Left ventricle myocardium inferior (tissue), 1 donor: ENCODE measurements at regions not wholly inside any gene's neighbourhood (a gene's known extent, or its start where the extent isn't known, plus 50 kb on each side); places are given as distances from the start of the nearest gene placed in this dataset.

Source experiments
- DNase-seq: peaks from one replicate; pipeline ENCODE4 v3.0.0-alpha.2; 2020
- H3K27ac ChIP-seq: fragments of 200-600 bp; replicated peaks from 2 replicates; pipeline ENCODE4 v1.8.0; 2021
- H3K27me3 ChIP-seq: fragments of 200-600 bp; 2 replicates; pipeline ENCODE4 v1.8.0; 2021; ENCODE audit warnings: low read depth
- H3K36me3 ChIP-seq: fragments of 200-600 bp; 2 replicates; pipeline ENCODE4 v1.8.0; 2021
- H3K4me1 ChIP-seq: fragments of 200-600 bp; 2 replicates; pipeline ENCODE4 v1.8.0; 2021
- H3K4me3 ChIP-seq: fragments of 200-600 bp; 2 replicates; pipeline ENCODE4 v1.8.0; 2021; ENCODE audit warnings: mild to moderate bottlenecking, moderate library complexity
- H3K9me3 ChIP-seq: fragments of 200-600 bp; replicated peaks from 2 replicates; pipeline ENCODE4 v1.8.0; 2021
- intact Hi-C: fragments of 100-400 bp; cut with micrococcal nuclease; formaldehyde crosslinking; loops from one replicate; pipeline ENCODE4 v1.11.0; 2022
- TF ChIP-seq, protein P1 (sequence below): fragments of 200-600 bp; IDR thresholded peaks from 2 replicates; pipeline ENCODE4 v1.8.0; 2021; ENCODE audit warnings: antibody characterized with exemption, mild to moderate bottlenecking, borderline replicate concordance
- donor health status: DM: no; HTN: yes; CAD: no; lungs with severe emphysema.

DNA sequence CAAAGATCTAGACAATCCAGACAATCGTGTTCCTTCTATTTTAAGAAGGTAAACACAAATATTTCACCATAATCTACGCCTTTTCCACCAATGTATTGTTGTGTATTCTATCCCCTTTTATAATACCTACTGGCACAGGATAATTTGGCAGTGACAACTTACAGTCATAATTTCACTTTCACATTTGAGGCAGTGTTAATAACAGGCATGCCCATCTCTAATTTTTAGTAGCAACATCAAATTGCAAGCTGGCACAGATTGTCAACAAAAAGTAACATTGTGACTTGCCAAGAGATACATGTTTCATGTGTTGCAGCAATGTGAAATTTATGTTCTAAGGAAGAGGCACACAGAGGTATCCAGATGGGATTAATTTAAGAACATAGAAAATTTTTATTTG is 912.5 kb upstream of the PABPC4L start:
- TF ChIP-seq, protein P1, sequence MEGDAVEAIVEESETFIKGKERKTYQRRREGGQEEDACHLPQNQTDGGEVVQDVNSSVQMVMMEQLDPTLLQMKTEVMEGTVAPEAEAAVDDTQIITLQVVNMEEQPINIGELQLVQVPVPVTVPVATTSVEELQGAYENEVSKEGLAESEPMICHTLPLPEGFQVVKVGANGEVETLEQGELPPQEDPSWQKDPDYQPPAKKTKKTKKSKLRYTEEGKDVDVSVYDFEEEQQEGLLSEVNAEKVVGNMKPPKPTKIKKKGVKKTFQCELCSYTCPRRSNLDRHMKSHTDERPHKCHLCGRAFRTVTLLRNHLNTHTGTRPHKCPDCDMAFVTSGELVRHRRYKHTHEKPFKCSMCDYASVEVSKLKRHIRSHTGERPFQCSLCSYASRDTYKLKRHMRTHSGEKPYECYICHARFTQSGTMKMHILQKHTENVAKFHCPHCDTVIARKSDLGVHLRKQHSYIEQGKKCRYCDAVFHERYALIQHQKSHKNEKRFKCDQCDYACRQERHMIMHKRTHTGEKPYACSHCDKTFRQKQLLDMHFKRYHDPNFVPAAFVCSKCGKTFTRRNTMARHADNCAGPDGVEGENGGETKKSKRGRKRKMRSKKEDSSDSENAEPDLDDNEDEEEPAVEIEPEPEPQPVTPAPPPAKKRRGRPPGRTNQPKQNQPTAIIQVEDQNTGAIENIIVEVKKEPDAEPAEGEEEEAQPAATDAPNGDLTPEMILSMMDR = no peak
- Histone ChIP-seq H3K4me1 (no peaks in the 10 kb centered on the region), H3K36me3 (no peaks in the 10 kb centered on the region), H3K4me3 (no peak overlapping the region), H3K9me3 (peaks cover 12% of the 10 kb centered on the region), H3K27me3 (no peaks in the 10 kb centered on the region), H3K27ac (no peak overlapping the region)
- DNase-seq = no peak
- intact Hi-C loops = no loop called here

DNA sequence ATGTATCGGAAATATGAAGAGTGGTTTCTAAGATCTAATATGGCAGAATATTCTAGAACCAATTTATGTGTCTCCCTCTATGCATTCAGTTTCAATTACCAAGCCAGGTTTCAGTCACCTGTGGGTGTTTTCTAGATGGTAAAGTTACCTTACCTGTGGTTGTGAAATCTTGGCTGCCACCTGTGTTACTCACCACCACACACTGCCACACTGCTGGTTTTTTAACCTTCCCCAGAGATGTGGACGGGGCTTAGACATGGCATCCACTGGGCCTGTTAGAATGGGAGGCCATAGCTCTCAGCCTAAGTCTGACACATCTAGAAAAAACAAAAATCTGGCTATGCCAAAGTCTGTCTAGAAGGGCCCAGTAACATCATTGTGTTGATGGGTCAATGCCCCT is 896.5 kb upstream of the PABPC4L start:
- H3K4me1 ChIP-seq = no peaks in the 10 kb centered on the region
- intact Hi-C loops = no loop called here
- no peak for DNase-seq
- H3K4me3 ChIP-seq = no peak overlapping the region
- TF ChIP-seq, protein P1 = no peak
- no peaks in the 10 kb centered on the region for H3K9me3 ChIP-seq
- H3K27me3 ChIP-seq = no peaks in the 10 kb centered on the region
- H3K27ac ChIP-seq = no peak overlapping the region
- no peaks in the 10 kb centered on the region for H3K36me3 ChIP-seq

DNA sequence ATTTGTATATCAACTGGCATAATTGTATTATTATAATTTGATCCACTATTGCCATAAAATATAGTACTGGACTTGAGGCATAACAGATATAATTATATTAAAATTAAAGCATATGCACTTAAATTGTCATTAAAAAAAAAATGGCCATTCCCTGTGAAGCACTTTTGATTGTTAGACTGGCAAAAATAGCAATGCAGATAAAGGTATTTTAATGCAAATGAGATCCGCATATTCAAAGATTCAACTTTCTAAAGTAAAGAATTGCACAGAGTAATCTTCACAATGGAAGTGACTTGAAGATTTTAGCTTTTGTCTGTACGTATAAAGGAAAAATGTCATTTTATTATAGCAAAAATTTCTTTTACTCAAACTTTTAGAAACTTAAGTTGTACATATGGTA is 871.8 kb upstream of the PABPC4L start:
- TF ChIP-seq, protein P1 = no peak
- no peak overlapping the region for H3K4me3 ChIP-seq
- intact Hi-C loops = no loop called here
- no peak for DNase-seq
- peaks cover 62% of the 10 kb centered on the region for H3K9me3 ChIP-seq
- no peaks in the 10 kb centered on the region for H3K36me3 ChIP-seq
- H3K27ac ChIP-seq = no peak overlapping the region
- no peaks in the 10 kb centered on the region for H3K27me3 ChIP-seq
- H3K4me1 ChIP-seq = no peaks in the 10 kb centered on the region

DNA sequence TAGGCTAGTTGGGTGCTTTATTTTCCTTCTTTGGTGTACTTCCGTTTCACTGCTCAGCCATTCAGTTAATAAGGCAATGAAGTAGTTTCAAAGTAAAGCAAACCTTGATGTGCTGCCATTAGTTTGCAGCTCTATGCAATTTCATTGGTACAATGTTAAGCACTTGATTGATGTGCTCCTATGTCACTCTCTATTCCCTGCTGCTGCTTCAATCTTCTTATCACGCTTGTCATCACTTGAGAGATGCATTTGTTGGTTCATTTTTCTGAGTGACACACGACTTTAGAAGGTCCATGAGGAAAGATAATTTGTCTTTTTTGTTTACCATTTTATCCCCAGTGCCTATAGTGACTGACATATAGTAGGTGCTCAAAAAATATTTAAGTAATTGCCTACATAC is 871.0 kb upstream of the PABPC4L start:
- Histone ChIP-seq H3K36me3 (no peaks in the 10 kb centered on the region), H3K4me1 (no peaks in the 10 kb centered on the region), H3K27me3 (no peaks in the 10 kb centered on the region), H3K9me3 (peaks cover 53% of the 10 kb centered on the region), H3K27ac (no peak overlapping the region), H3K4me3 (no peak overlapping the region)
- intact Hi-C loops = no loop called here
- no peak for DNase-seq
- TF ChIP-seq, protein P1 = no peak

DNA sequence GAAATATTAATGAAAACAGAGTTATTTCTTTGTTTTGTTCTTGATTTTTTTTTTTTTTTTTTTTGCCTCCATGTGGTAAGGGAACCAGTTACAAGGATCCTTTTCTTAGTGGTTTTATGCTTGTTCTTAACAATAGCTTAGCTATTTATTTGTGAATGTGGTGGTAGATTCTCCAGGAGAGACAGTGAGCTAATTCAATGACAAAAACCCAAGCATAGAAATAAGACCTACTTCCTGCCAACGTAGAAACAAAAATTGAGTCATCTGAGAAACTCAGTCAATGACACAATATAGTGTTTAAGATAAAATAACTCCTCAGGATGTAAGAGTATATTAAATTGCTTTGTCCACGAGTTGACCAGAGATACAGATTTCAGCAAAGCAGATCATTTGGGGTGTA is 863.8 kb upstream of the PABPC4L start:
- TF ChIP-seq, protein P1 = no peak
- H3K4me3 ChIP-seq = no peak overlapping the region
- H3K4me1 ChIP-seq = no peaks in the 10 kb centered on the region
- peaks cover 10% of the 10 kb centered on the region for H3K9me3 ChIP-seq
- no peaks in the 10 kb centered on the region for H3K36me3 ChIP-seq
- H3K27ac ChIP-seq = no peak overlapping the region
- intact Hi-C loops = no loop called here
- no peak for DNase-seq
- no peaks in the 10 kb centered on the region for H3K27me3 ChIP-seq
